Renal cortex interstitium (tissue), 11 donors: ENCODE measurements at regions not wholly inside any gene's neighbourhood (a gene's known extent, or its start where the extent isn't known, plus 50 kb on each side); places are given as distances from the start of the nearest gene placed in this dataset.
"Not testable (repeated sequence)": the region's sequence is repeated elsewhere in the genome, so short reads cannot be mapped to it uniquely, and the experiment has no call there.

Source experiments
- DNase-seq, 11 donors: peaks; one replicate each; pipeline ENCODE4 v3.0.0-alpha.2; 2013; ENCODE audit warnings: low read depth in 9 of 11, low spot score in 4 of 11; ENCODE audit errors: extremely low read depth in 1 of 11

GRCh38 chr17:14559264-14560119 lies 258.6 kb downstream of the HS3ST3B1 start:
- no peak for DNase-seq

- no peak for DNase-seq
Measured at GRCh38 chr17:14557480-14557879, 256.6 kb downstream of the HS3ST3B1 start.

GRCh38 chr17:14553847-14554246 lies 253.0 kb downstream of the HS3ST3B1 start:
- no peak for DNase-seq

GRCh38 chr17:14552306-14552705 lies 251.4 kb downstream of the HS3ST3B1 start:
- DNase-seq, result no peak

- no peak for DNase-seq
Measured at GRCh38 chr17:14547556-14547955, 246.7 kb downstream of the HS3ST3B1 start.

- no peak for DNase-seq
Measured at GRCh38 chr17:14547016-14547415, 246.1 kb downstream of the HS3ST3B1 start.

GRCh38 chr17:14545156-14545906 lies 244.4 kb downstream of the HS3ST3B1 start:
- DNase-seq, result no peak

GRCh38 chr17:14541714-14542113 lies 240.8 kb downstream of the HS3ST3B1 start:
- no peak for DNase-seq

- DNase-seq, result no peak
Measured at GRCh38 chr17:14539801-14540200, 238.9 kb downstream of the HS3ST3B1 start.

GRCh38 chr17:14532242-14532641 lies 231.4 kb downstream of the HS3ST3B1 start:
- not testable (repeated sequence) for DNase-seq

- no peak for DNase-seq
Measured at GRCh38 chr17:14525551-14526455, 224.9 kb downstream of the HS3ST3B1 start.

- no peak for DNase-seq
Measured at GRCh38 chr17:14522795-14523387, 222.0 kb downstream of the HS3ST3B1 start.

- not testable (repeated sequence) for DNase-seq
Measured at GRCh38 chr17:14518919-14519318, 218.0 kb downstream of the HS3ST3B1 start.

- DNase-seq, result no peak
Measured at GRCh38 chr17:14514973-14515372, 214.1 kb downstream of the HS3ST3B1 start.

- DNase-seq, result no peak
Measured at GRCh38 chr17:14513835-14514234, 213.0 kb downstream of the HS3ST3B1 start.

- no peak for DNase-seq
Measured at GRCh38 chr17:14510136-14510535, 209.3 kb downstream of the HS3ST3B1 start.

- DNase-seq, result no peak
Measured at GRCh38 chr17:14508156-14508555, 207.3 kb downstream of the HS3ST3B1 start.

GRCh38 chr17:14506364-14506763 lies 205.5 kb downstream of the HS3ST3B1 start:
- DNase-seq, result no peak

GRCh38 chr17:14505606-14506005 lies 204.7 kb downstream of the HS3ST3B1 start:
- peak in 3 of 11 donors; percentile 5 to 25 (median 18) for DNase-seq
